ENCODE measurements at regions not wholly inside any gene's neighbourhood (a gene's known extent, or its start where the extent isn't known, plus 50 kb on each side); places are given as distances from the start of the nearest gene placed in this dataset.

- no peak for DNase-seq
- intact Hi-C loops (cut with DNase I) = no loop called here
Observed at GRCh38 chr9:119436261-119436660, 67.0 kb upstream of the BRINP1 start.

GRCh38 chr9:119435076-119435475 is 65.8 kb upstream of the BRINP1 start:
- DNase-seq = no peak
- intact Hi-C loops (cut with DNase I) = no loop called here

- DNase-seq = no peak
- intact Hi-C loops (cut with DNase I) = no loop called here
Observed at GRCh38 chr9:119432428-119432827, 63.2 kb upstream of the BRINP1 start.

GRCh38 chr9:119429302-119429701 is 60.1 kb upstream of the BRINP1 start:
- no peak for DNase-seq
- intact Hi-C loops (cut with DNase I) = no loop called here

GRCh38 chr9:119420231-119420630 is 51.0 kb upstream of the BRINP1 start:
- intact Hi-C loops (cut with DNase I) = no loop called here
- DNase-seq = no peak

All from posterior cingulate gyrus (tissue), 11 donors.